ENCODE measurements at regions not wholly inside any gene's neighbourhood (a gene's known extent, or its start where the extent isn't known, plus 50 kb on each side); places are given as distances from the start of the nearest gene placed in this dataset.
A peak's percentile ranks its signal among the peaks of the same experiment; 100 is the strongest.

DNA sequence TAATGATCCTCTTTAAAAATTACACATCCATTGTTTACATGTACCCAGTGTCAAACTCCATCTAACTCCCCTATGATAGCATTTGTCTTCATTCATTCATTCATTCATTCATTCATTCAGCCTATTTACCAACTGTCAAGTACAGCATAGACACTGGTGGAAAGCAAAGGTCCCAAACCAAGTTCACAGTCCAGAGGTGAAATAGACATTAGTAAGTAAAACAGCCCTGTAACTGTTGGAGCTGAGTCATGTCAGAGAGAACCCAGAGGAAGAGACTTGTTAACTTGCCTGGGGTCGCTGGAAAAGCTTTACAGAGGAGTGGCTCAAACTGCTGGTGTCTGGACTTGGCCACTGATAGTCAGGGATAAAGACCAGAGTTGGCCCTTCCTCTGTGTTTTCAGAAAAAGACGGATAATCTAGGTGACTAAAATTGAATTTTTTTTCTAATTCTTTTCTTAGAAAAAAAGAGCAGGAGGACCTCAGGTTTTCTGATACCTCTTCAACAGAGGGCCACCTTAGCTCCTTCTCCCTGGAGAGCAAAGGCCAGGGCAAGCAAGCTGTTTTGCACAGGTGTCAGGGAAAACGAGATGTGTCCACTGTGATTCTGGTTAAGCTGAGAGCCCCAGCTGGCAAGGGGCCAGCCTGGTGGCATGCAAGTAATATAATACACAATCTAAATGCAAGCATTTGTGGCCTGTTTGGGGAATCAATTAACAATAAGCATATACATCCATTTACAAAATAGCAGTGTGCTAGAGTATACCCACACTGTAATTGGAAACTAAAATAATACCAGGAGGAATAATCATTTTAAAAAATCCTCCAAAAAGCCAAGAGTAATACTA lies 96.7 kb upstream of the SLC14A2 start:
- no peaks in the 10 kb centered on the region for H3K9me3 ChIP-seq (replicated peaks)
- H3K36me3 ChIP-seq = no peaks in the 10 kb centered on the region
- no peak for DNase-seq
- no peak overlapping the region for H3K4me3 ChIP-seq
- TF ChIP-seq, protein P1, sequence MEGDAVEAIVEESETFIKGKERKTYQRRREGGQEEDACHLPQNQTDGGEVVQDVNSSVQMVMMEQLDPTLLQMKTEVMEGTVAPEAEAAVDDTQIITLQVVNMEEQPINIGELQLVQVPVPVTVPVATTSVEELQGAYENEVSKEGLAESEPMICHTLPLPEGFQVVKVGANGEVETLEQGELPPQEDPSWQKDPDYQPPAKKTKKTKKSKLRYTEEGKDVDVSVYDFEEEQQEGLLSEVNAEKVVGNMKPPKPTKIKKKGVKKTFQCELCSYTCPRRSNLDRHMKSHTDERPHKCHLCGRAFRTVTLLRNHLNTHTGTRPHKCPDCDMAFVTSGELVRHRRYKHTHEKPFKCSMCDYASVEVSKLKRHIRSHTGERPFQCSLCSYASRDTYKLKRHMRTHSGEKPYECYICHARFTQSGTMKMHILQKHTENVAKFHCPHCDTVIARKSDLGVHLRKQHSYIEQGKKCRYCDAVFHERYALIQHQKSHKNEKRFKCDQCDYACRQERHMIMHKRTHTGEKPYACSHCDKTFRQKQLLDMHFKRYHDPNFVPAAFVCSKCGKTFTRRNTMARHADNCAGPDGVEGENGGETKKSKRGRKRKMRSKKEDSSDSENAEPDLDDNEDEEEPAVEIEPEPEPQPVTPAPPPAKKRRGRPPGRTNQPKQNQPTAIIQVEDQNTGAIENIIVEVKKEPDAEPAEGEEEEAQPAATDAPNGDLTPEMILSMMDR (IDR thresholded peaks at IDR 0.05; ENCODE audit: borderline replicate concordance) = no peak
- H3K27ac ChIP-seq (replicated peaks) = peak overlapping the region; percentile 48
- H3K4me1 ChIP-seq = peaks cover 12% of the 10 kb centered on the region
- intact Hi-C loops (cut with micrococcal nuclease) = no loop called here
- H3K27me3 ChIP-seq (ENCODE audit: low read depth) = no peaks in the 10 kb centered on the region

DNA sequence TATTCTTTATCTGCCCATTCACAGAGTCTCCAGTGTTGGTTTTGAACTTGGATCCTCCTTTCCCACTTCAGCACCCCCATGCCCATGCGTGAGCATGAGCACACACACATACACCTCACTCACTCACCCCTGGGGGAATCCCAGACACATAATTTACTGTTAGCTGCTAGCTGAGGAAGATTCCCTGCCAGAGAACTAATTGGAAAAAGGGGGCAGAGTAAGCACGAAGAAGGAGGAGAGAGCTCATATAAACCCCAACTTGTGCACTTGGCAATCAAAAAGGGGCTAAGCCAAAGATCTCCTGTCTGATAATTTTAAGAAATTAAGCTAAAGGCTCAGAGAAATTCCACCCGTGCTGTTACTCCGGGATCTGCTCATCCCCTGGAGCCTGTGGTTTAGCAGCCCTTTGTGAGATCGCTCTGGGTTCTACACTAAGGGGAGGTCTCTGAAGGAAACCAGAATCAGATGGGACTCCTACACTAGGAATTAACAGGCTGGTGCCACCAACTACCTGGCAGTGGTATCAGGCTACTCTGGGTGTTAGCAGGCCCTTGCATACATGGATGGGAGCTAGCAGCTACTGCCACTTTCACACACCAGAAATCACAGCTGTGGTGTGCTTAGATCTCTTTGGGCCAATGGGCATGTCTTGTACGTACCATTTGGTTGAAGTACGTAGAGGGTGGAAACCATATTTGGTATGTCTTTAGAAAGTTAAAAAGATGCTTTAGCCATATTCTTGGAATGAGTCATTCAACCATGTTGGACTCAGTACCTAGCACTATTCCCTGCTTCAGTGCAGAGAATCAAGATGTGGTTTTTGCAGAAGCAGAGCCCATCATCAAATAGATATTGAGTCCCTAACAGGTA lies 95.6 kb upstream of the SLC14A2 start:
- Histone ChIP-seq H3K27ac (replicated peaks) (peak overlapping the region; percentile 48), H3K4me3 (no peak overlapping the region), H3K36me3 (no peaks in the 10 kb centered on the region), H3K9me3 (replicated peaks) (no peaks in the 10 kb centered on the region), H3K4me1 (peaks cover 12% of the 10 kb centered on the region), H3K27me3 (ENCODE audit: low read depth) (no peaks in the 10 kb centered on the region)
- intact Hi-C loops (cut with micrococcal nuclease) = no loop called here
- TF ChIP-seq, protein P1 (IDR thresholded peaks at IDR 0.05; ENCODE audit: borderline replicate concordance) = no peak
- no peak for DNase-seq

GRCh38 chr18:45521136-45521535 lies 94.1 kb upstream of the SLC14A2 start:
- intact Hi-C loops (cut with micrococcal nuclease) = no loop called here
- Histone ChIP-seq H3K27me3 (ENCODE audit: low read depth) (no peaks in the 10 kb centered on the region), H3K9me3 (replicated peaks) (no peaks in the 10 kb centered on the region), H3K27ac (replicated peaks) (peak overlapping the region; percentile 41), H3K4me1 (peaks cover 18% of the 10 kb centered on the region), H3K4me3 (no peak overlapping the region), H3K36me3 (no peaks in the 10 kb centered on the region)
- DNase-seq = no peak
- TF ChIP-seq, protein P1 (IDR thresholded peaks at IDR 0.05; ENCODE audit: borderline replicate concordance) = no peak

- intact Hi-C loops (cut with micrococcal nuclease) = no loop called here
- H3K27me3 ChIP-seq (ENCODE audit: low read depth) = no peaks in the 10 kb centered on the region
- H3K9me3 ChIP-seq (replicated peaks) = no peaks in the 10 kb centered on the region
- no peaks in the 10 kb centered on the region for H3K36me3 ChIP-seq
- TF ChIP-seq, protein P1 (IDR thresholded peaks at IDR 0.05; ENCODE audit: borderline replicate concordance) = no peak
- no peak overlapping the region for H3K4me3 ChIP-seq
- H3K4me1 ChIP-seq = peaks cover 13% of the 10 kb centered on the region
- peak overlapping the region; percentile 41 for H3K27ac ChIP-seq (replicated peaks)
- DNase-seq = no peak
Observed at GRCh38 chr18:45521777-45522176, 93.5 kb upstream of the SLC14A2 start.

DNA sequence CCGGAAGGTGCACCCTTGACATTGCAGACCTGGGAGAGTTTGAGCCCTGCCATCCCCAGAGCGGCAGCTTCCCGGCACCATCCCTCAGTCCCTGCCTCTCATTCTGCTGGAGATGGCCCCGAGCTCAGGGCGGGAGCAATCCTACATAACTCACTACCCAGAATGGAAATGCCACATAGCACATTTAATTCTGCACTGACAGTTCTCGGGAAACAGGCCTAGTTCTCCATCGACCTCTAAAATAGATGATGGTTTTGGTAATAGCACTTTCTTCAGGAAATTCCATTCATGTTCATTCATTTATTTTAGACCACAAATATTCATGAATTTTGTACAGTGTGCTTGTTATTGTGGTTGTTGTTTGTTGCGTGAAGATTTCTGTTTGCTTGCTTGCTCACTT lies 92.9 kb upstream of the SLC14A2 start:
- TF ChIP-seq, protein P1 (IDR thresholded peaks at IDR 0.05; ENCODE audit: borderline replicate concordance) = no peak
- no peak overlapping the region for H3K4me3 ChIP-seq
- no peaks in the 10 kb centered on the region for H3K27me3 ChIP-seq (ENCODE audit: low read depth)
- H3K9me3 ChIP-seq (replicated peaks) = no peaks in the 10 kb centered on the region
- peaks cover 11% of the 10 kb centered on the region for H3K4me1 ChIP-seq
- H3K27ac ChIP-seq (replicated peaks) = no peak overlapping the region
- no peaks in the 10 kb centered on the region for H3K36me3 ChIP-seq
- no peak for DNase-seq
- intact Hi-C loops (cut with micrococcal nuclease) = no loop called here

Data from left ventricle myocardium inferior (tissue), 1 donor.